Ishikawa (cell line): ENCODE measurements at regions not wholly inside any gene's neighbourhood (a gene's known extent, or its start where the extent isn't known, plus 50 kb on each side); places are given as distances from the start of the nearest gene placed in this dataset.

ENCODE experiments used
- CREB1 ChIP-seq: IDR thresholded peaks from 2 replicates; pipeline ENCODE4 v1.6.1; 2012; ENCODE audit warnings: low read depth
- EP300 ChIP-seq: IDR thresholded peaks from 2 replicates; pipeline ENCODE4 v1.6.1; 2012; ENCODE audit warnings: borderline replicate concordance
- FOXM1 ChIP-seq: IDR thresholded peaks from 2 replicates; pipeline ENCODE4 v1.6.1; 2012; ENCODE audit warnings: low read depth, borderline replicate concordance
- MAX ChIP-seq: IDR thresholded peaks from 2 replicates; pipeline ENCODE4 v1.6.1; 2012
- NFIC ChIP-seq: IDR thresholded peaks from 2 replicates; pipeline ENCODE4 v1.6.1; 2012
- RAD21 ChIP-seq: IDR thresholded peaks from 2 replicates; pipeline ENCODE4 v1.6.1; 2012; ENCODE audit warnings: low read depth
- TEAD4 ChIP-seq: IDR thresholded peaks from 2 replicates; pipeline ENCODE4 v1.6.1; 2012
- USF1 ChIP-seq: IDR thresholded peaks from 2 replicates; pipeline ENCODE4 v1.6.1; 2012
- YY1 ChIP-seq: IDR thresholded peaks from 2 replicates; pipeline ENCODE4 v1.6.1; 2012; ENCODE audit warnings: low read depth

- no peak for TF ChIP-seq TEAD4
- no peak for TF ChIP-seq RAD21
- no peak for TF ChIP-seq MAX
- no peak for TF ChIP-seq EP300
- no peak for TF ChIP-seq CREB1
- no peak for TF ChIP-seq NFIC
- no peak for TF ChIP-seq USF1
- TF ChIP-seq FOXM1: no peak
- TF ChIP-seq YY1: no peak
Measured at GRCh38 chr4:37146260-37146659, 98.3 kb upstream of the NWD2 start.
